GM19468 (cell line): ENCODE measurements at regions not wholly inside any gene's neighbourhood (a gene's known extent, or its start where the extent isn't known, plus 50 kb on each side); places are given as distances from the start of the nearest gene placed in this dataset.
"Not testable (repeated sequence)": the region's sequence is repeated elsewhere in the genome, so short reads cannot be mapped to it uniquely, and the experiment has no call there.

ENCODE experiments used
- ATAC-seq: cut with Tn5 transposase; IDR thresholded peaks from one replicate; pipeline ENCODE4 v1.9.1; 2021; ENCODE audit warnings: mild to moderate bottlenecking, moderate library complexity, moderate number of reproducible peaks; ENCODE audit not compliant: unreplicated experiment; ENCODE audit errors: extremely low read depth

DNA sequence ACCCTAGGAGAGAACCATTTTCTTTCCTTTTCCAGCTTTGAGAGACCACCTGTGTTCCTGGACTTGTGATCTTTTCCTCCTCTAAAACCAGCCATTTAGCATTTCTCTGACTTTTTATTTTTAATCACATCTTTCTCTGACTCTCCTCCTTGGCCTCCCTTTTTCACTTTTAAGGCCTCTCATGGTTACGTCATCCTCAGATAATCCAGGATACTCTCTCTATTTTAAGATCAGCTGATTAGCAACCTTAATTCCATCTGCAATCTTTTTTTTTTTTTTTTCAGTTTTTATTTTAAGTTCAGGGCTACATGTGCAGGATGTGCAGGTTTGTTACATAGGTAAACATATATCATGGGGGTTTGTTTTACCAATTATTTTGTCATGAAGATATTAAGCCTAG, 54.0 kb downstream of the RFPL4B start:
- no peak for ATAC-seq

DNA sequence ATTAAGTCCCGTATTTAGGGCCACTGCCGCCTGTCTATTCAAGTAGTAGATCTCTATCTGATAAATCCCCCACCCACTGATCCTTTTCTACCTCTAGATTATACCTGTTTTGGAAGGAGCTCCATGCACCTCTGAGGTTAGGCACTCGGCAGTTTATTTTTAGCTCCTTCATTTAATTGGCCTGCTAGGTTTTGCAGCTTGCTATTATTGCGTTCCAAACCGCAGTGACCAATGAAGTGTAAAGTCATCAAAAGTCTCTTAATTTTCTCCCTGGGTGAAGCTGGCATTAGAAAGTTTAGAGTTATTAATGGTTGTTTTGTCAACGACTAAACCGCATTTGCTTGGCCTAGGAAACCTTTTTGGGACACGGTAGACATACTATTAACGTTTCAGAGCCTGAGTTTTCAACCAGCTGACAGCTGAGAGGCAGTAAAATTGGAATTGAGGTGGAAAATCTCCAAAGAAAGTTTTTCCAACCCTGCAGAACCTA, 60.0 kb downstream of the RFPL4B start:
- no peak for ATAC-seq

DNA sequence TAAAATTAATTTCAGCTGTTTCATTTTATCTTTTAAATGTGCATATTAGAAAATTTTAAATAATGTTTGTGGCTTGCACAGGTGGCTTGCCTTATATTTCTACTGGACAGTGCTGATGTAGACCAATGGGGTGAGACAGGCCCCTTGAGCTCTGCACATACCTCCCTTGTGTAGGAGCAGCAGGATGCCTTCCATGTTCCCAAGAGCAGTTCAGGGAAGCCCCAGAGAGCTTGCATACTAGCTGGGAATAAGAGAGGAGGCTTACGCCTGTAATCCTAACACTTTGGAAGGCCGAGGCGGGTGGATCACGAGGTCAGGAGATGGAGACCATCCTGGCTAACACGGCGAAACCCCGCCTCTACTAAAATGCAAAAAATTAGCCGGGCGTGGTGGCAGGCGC, 61.4 kb downstream of the RFPL4B start:
- ATAC-seq = no peak

DNA sequence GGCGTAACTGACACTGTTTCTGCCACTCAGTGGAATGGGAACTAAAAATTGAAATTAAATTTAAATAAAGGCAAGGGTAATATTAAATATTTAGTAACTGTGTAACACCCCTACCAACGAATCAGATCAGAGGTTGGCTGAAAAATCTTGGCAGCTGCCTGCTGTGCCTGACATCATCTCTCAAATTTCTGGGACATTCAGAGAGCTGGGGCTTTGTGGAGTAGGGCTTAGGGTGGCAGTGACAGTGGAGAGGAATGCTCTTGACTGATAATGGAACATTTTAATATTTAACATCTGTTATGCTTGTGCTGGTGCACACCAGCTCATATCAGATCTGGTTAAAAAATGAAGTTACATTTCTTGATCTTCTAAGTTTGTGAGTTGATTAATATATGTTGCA, 62.2 kb downstream of the RFPL4B start:
- ATAC-seq = no peak

DNA sequence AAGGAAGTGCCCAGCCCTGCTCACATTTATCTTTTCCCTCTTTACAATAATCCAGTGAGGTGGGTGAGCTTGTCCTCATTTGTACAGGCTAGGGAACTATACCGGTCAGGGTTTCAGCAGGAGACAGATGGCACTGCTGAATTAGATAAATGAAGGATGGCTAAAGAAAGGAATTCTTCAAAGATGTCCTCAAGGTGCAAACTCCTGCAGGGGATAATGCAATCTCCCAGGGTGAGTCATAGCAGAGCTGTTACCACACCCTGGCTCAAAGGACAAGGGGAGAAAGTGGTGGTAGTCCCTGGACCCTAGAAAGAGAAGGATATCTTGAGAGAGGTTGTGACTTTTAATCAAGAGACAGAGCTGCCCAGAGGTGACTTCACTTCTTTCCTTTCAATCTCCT, 66.7 kb downstream of the RFPL4B start:
- ATAC-seq = no peak

DNA sequence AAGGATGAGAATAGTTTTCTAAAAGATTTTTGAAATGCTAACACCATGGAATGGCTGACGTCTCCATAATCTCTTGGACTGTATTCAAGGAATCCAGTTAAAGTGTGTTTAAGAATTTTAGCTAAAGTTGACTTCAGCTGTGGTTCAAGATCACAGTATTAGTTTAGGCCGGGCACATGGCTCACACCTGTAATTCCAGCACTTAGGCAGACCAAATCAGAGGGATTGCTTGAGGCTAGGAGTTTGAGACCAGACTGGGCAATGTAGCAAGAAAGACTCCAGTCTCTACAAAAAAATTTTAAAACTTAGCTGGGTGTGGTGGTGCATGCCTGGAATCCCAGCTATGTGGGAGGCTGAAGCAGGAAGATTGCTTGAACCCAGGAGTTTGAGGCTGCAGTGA, 68.2 kb downstream of the RFPL4B start:
- ATAC-seq = no peak

DNA sequence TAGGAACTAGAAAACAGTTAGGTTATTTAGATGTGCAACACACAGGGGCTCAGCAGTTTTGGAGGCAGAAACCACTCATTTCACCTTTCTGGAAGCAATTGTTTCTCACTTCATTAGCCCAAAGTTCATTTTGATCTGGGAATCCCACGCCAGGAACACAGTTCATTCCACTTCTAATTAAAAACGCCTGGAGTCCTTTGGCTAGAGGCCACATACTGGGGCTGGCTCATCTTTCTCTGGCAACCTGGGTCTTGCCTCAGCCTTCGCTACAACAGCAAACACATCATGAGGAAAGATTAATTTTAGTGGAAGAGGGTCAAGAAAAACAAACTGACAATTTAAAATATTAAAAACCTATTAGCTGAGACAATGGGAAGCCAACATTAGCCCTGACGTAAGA, 69.7 kb downstream of the RFPL4B start:
- ATAC-seq = no peak

DNA sequence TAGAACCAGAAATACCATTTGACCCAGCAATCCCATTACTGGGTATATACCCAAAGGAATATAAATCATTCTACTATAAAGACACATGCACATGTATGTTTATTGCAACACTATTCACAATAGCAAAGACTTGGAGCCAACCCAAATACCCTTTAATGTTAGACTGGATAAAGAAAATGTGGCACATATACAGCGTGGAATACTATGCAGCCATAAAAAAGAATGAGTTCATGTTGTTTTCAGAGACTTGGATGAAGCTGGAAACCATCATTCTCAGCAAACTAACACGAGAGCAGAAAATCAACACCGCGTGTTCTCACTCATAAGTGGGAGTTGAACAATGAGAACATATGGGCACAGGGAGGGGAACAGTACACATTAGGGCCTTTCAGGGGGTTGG, 79.9 kb downstream of the RFPL4B start:
- ATAC-seq = not testable (repeated sequence)

DNA sequence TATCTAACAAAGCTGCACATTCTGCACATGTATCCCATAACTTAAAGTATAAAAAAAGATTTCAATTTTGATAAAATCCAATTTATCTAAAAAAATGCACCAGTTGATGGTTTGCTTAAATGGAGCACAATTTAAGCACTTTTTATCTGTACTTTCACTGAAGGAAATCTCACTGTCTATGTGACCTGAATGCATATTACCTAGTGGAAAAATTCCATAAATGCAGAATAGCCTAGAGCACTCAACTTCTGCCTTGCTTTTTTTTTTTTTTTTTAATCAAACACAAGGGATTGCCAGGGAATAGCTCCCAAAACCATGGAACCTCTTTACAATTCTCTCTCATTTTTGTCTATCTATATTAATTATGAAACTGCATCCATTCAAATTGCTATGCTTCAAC, 80.4 kb downstream of the RFPL4B start:
- no peak for ATAC-seq

DNA sequence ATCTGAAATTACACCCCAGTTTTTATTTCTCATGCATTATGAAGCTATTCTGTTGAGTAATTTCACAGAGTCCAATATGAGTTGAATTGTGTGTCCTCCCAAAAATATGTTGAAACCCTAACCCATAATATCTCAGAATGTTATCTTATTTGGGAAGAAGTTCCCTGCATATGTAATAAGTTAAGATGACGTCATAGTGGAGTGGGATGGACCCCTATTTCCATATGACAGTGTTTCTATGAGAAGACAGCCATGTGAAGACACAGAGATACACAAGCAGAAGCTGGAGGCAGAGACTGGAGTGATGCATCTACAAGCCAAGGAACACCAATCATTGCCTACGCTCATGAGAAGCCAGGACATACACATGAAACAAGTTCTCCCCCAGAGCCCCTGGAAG, 81.3 kb downstream of the RFPL4B start:
- no peak for ATAC-seq

DNA sequence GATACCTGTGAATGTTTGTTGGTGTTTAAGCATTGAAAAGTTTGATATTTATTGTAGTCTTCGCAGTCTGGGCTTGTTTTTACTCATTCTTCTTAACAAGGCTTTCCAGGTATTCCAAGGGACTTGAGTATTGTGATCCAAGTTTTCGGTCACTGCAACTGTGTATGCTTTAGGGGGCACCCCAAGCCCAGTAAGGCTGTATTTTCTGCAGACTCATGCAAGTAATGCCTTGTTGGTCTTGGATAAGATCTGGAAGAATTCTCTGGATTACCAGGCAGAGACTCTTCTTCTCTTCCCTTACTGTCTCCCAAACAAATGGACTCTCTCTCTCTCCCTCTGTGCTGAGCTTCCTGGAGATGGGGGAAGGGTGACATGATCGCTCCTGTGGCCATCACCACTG, 82.1 kb downstream of the RFPL4B start:
- ATAC-seq = no peak

DNA sequence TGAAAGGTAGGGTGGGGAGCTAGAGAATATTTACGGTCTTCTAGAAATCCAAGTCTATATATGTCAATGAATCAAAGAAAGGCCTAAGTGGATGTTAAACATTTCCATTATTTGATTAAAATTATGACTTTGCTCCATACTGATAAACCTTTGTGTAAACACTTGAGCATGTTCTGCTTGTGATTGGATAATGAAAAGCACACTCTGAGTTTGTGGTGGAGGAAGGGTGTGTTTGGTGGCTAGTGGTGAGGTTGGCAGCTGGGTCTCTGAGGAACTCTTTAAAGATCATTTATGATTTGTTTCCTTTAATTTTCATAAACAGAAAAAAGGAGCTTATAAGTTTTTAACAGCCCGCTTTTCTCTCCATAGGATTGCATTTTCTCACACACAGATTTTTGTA, 84.7 kb downstream of the RFPL4B start:
- ATAC-seq = no peak

DNA sequence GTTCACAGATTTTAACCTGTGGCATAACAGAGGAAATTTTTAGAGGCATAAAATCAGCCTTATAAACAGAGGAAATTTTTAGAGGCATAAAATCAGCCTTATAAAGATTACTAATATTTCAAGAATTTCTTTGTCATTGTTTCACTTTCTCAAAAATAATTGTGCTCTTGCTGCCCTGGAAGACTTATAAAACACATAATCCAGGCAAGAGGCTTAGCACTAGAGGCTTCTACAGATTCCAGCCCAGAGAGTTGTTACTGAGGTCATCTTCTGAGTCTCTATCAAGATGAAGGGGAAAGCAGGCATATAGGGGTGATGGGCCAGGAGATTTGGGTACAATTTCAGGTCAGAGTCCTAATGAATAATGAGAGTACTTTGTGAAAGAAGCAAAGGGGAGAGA, 85.7 kb downstream of the RFPL4B start:
- ATAC-seq = no peak

DNA sequence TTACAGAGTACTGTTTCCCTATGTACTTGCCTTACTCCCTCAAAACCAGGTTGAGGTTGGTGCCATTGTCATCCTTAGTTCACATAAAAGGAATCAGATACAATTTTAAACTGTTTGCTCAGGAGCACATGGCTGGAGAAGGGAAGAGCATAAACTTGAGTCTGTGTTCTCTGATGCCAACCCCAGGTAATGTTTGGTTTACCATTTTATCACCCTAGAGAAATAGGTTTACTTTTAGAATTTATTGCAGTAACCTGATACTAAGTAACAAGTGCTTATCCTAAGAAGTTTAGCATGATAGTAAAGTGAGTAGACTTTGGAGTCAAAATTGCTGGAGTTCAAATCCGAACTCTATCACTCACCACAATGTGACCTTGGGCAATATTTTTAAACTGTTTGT, 86.3 kb downstream of the RFPL4B start:
- ATAC-seq = no peak

DNA sequence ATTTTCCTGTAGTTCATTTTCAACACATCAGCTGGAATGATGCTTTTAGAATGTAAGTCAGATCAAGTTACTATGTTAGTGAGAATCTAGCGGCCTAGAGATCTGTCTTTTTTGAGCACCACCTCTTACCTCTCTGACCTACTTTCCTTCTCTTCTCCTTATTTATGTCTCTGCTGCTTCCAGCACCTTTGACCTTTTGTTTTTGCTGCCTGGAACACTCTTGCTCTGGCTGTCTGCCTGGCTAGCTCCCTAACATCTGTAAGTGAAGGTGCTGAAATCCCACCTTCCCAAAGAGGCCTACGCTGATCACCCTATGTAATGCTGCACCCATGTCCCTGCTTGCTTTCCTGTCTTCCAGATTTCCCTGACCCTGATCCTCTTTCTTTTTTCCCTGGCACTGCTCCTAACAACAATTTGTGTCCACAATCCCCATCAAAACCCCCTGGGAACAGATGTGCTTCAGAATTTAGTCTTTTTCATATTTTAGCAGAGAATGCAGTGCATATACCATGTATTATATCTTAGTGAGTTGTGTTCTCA, 87.8 kb downstream of the RFPL4B start:
- ATAC-seq = no peak

DNA sequence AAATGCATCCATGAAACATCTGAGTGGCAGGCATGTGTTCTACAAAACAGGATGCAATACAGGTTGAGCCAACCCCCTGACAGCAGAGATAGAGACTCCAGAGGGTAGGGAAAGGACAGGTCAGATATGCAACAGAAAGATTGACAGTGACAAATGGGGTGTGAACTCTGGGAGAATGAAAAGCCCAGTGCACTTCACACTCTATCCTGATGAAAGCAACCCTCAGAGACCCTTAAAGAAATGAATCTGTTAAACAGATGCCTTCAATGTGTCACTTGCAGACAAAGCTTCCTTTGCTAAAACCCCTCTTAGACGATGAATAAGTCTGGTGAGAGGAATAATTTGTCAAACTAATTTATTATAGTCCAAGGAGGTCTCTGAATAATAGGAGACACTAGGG, 89.9 kb downstream of the RFPL4B start:
- no peak for ATAC-seq

DNA sequence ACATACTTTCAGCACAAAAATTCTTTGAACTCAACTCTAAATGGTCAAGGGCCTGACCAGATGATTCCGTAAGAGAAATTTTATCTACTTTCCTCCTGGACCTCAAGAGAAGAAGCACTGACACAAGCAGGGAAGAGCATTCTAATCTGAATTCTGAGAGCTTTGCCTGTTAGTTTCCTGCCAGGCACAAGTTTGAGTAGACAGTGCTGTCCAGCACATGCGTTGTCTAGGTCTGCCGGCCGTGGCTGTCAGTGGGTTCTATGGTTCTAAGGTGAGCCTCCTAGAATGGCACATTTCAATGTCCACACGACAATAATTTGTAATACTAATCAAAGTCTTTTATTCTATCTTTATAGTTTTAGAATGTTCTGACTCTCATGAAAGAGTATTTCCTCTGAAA, 91.9 kb downstream of the RFPL4B start:
- no peak for ATAC-seq

DNA sequence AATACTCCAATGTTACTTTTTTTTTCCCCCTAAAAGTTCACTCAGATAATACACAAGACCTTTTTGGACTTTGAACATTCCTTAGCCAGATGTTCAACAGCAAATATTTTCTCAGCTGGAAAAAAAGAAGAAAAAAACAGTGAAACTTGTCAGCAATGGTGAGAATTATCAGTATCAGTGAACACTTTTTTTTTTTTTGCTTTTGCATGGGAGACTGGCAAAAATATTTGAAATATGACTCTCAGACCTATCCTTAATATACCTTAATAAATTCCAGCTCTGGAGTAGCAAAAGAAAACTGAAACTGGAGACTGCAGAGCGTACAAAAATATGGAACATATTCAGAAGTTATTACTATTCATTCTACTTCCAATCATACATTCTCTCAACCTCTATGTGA, 92.3 kb downstream of the RFPL4B start:
- ATAC-seq = no peak

DNA sequence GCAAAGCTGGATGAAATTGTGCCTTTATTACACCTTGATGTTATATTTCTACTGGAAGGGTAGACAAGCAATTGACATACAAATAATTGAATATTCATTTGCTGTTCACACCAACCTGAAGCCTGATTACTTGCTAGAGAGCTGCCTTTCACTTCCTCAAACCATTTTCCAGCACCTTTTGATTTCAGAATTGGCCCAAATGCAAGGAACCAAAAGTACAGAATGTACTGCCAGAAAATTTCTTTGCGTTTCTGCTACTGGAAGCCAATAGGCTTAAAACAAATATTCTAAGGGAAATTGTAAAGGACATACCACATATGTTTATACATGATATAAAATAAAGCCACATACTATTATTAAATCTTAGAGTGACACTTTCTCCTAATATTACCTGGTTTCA, 94.5 kb downstream of the RFPL4B start:
- no peak for ATAC-seq

DNA sequence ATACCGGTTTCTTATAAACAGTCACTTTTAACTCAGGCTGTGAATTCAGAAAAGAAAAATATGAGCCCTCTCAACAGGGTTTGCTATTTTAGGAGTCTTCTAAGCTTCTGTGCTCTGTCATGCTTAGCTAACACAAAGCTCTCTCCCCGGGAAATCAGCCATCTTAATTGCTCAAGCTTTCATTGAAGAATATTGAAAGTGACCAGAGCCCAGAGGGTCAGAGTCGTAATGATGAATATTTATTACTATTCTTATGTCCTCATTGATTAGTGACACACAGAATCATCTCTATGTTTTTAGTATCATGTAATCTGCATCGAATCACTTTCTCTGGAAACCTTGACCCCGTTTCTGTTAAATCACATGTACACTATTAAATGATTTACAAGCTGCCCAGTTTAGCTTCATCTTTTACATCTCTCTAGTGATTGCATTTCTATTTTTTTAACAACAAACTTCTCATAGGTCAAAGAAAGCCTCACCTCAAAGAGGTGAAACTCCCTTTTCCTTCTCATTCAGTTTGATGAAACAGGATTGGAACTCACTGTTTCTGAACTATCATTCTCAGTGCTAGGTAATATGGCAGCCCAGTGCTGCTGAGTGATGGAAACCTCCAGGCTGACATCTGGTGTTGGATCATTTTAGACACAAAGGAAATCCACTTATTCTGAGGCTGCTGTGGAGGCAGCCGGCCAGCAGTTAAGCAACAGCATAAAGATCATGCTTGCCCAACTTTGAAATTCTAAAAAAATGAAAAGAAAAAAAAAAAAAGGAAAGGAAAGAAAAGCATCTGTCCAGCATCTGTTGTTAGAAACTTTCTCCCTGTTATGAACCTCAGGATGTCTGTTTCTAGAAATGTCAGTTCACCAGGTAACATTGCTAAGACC, 96.3 kb downstream of the RFPL4B start:
- ATAC-seq = no peak

DNA sequence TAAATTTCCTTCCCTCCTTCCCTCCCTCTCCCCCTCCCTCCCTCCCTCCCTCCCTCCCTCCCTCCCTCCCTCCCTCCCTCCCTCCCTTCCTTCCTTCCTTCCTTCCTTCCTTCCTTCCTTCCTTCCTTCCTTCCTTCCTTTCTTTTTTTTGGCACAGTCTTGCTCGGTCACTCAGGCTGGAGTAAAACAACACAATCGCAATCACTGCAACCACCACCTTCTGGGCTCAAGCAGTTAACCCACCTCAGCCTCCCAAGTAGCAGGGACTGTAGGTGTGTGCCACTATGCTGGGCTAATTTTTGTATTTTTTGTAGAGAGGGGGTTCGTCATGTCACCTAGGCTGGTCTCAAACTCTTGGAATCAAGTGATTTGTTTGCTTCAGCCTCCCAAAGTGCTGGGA, 101.7 kb downstream of the RFPL4B start:
- ATAC-seq = not testable (repeated sequence)

DNA sequence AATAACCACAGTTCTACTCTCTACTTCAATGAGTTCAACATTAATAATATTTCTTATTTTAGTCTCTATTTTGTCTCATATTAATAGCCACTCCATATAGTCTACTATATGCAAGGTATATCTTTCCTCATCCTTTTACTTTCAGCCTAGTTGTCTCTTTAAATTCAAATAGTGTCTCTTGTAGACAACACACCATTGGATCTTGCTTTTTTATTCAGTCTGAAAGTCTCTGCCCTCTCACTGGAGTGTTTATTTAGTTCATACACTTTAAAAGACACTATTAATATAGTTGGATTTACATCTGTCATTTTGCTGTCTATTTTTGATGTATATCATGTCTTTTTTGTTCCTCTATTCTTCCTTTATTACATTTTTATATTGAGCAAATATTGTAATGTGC, 103.5 kb downstream of the RFPL4B start:
- no peak for ATAC-seq
